GM19372 (cell line): ENCODE measurements at regions not wholly inside any gene's neighbourhood (a gene's known extent, or its start where the extent isn't known, plus 50 kb on each side); places are given as distances from the start of the nearest gene placed in this dataset.

Source experiments
- ATAC-seq: cut with Tn5 transposase; IDR thresholded peaks from one replicate; pipeline ENCODE4 v1.9.1; 2021; ENCODE audit warnings: mild to moderate bottlenecking, low read depth, moderate library complexity; ENCODE audit not compliant: unreplicated experiment

DNA sequence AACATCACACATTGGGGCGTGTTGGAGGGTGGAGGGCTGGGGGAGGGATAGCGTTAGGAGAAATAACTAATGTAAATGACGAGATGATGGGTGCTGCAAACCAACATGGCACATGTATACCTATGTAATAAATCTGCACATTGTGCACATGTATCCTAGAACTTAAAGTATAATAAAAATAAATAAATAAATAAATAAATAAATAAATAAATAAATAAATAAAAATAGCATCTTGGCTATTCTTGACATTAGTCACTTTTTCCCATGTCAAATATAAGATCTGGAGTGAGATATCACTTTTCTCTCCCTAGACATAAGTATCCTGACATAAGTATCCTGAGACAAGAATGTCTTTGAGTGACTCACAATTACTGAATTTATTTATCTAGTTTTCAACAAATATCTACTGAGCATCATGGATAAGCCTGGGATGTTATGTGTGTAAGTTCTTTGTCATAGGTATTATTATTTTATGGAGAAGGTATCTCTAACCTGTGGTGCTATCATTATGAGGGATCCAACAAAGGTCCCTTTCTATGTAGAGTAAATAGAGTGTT is 691.3 kb downstream of the SORCS1 start:
- ATAC-seq = no peak

DNA sequence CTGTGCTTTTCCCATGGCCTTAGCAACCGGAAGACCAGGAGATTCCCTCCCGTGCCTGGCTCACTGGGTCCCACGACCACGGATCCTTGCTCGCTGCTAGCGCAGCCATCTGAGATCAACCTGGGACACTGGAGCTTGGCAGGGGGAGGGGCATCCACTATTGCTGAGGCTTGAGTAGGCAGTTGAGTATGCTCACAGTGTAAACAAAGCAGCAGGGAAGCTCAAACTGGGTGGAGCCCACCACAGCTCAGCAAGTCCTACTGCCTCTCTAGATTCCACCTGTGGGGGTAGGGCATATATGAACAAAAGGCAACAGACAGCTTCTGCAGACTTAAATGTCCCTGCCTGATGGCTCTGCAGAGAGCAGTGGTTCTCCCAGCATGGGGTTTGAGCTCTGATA is 697.0 kb downstream of the SORCS1 start:
- no peak for ATAC-seq

DNA sequence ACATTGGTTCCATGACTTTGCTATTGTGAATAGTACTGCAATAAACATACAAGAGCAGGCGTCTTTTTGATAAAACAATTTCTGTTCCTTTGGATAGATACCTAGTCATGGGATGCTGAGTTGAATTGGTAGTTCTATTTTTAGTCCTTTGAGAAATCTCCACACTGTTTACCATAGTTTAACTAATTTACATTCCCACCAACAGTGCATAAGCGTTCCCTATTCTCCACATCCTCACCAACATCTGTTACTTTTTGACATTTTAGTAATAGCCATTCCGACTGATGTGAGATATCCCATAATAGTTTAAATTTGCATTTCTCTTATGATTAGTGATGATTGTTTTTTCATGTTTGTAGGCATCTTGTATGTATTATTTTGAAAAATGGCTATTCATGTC is 707.0 kb downstream of the SORCS1 start:
- ATAC-seq = no peak

DNA sequence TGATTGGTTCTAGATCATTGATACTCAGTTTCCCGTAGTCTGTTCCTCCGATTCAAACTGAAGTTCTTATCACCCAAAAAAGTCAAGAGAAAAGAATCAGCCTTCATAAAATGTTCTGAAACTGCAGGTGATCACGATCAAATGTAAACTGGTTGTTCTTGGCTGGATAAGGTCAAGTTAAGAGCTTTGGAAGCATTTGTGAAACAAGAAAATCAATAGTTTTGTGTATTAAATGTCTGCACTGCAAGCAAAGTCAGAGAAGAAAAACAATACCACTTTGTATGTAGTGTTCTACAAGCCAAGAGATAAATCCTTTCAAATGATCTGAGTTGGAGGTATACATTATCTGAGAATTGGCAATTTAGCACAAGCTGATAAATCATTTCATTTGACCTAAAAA is 710.3 kb downstream of the SORCS1 start:
- ATAC-seq = no peak

DNA sequence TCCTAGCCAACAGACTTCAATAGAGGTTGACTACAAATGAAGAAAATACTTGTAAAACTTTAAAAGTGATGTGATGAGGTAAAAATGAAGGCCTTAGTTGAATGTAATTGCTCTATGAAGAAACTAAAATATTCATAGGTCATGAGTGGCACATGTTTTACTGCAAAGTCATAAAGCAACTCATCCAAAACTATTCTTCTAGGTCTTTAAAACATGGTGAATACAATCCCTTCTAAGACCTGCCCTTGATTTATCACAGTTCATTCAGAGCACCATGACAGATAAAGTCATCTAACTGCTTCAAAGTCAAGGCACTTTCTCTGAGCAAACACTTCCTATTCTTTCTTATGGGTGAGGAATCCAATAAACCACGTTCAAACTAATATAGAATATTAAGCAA is 713.5 kb downstream of the SORCS1 start:
- no peak for ATAC-seq

DNA sequence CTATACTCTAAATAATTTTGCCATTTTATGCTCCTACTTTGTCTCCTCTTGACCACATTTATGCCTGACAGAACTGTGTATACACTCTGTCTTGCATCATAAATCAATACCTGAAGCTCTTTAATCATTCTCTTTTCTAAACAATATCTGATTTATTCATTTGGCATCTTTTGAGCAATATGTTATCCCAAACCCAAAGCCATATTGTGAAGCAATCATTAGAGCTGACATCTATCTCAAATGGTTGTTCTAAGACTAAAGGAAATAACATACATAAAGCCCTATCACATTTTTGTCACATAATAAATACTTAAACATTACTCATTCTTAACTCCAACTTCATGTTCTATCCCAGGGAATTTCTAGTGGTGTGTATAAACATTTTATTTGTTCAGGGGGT is 717.6 kb downstream of the SORCS1 start:
- ATAC-seq = no peak

DNA sequence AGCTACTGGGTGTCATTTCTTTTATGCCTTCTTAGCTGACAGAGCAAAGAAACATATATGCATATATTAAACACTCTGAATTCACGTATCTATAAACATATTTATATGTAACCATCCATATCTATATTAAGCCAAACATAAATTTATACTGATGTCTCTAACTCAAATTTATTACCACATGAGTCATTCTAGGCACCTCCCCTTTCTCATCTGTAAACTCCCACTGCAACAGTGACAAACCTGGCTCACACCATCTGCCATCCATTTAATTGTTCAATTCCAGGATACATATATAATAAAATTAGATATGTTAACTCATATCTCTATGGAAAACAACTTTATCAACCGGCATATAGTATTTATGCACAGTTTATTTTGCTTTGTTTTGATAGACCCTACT is 722.3 kb downstream of the SORCS1 start:
- no peak for ATAC-seq

DNA sequence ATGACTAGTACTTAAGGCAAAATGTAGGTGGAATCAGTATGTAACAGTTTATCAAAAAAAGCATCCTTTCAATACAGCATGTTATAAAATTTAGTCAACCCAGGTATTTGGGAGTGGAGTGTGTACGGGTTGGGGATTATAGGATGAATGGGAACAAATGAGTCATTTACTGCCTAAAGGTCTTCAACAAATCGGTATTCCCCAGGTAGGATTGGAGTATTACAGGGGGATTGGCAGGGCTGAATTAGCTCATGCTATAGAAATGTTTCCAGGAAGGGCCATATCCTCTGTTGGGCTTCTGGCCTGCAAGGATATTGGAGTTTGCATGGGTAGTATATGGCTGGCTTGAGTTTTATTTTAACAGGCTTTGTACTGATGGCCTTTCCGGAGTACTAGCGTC is 723.7 kb downstream of the SORCS1 start:
- no peak for ATAC-seq

DNA sequence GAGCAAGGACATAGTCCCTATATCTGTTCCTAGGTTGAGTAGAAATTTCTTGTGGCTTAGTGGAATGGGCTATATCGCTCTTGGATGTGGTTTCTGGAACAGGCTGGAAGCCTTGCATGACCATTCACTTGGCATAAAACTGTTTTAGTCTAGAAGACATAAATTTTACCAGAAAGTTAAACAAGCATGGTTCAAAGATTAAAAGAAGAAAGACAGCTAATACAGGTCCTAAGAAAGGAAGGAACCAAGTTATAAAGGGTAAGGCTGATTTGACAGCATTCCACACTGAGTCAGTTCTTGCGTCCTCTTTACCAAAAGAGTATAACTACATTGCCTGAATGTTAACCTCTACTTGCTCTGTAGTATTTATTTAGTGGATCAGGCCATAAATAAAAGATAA is 724.2 kb downstream of the SORCS1 start:
- no peak for ATAC-seq

DNA sequence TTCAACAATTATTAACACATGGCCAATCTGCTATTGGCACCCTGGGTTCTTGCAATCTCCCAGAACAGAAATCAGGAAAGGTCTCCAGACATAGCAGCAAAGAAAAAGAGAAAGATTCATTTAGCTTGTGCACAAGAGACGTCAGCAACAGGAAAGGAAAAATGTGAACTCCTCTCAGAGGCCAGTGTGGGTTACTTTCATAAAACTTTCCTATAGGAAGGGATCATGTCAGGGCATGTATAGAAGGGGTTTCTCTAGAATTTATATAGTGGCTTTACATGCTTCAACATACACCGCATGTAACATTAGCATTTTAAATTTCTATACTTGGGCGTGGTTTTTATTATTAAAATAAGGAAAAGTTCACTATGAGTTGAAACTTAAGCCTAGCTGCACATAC is 725.1 kb downstream of the SORCS1 start:
- no peak for ATAC-seq

DNA sequence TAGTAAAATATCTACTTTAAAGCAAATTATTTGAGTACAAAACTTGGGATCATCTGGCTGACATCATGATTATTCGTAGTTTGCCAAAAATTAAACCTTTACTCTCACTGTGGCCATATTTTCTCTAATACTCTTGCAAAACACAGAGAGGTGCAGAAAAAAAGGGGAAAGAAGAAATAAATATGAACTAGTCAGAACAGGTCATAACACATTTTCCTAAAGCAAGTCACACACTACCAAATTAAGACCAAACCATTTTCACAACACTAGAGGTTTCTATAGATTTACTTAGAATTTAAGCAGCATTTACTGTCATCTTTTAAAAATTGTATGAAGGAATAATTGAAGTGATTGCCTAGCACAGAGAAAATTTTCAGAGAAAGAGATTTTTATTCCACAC is 726.1 kb downstream of the SORCS1 start:
- ATAC-seq = no peak

DNA sequence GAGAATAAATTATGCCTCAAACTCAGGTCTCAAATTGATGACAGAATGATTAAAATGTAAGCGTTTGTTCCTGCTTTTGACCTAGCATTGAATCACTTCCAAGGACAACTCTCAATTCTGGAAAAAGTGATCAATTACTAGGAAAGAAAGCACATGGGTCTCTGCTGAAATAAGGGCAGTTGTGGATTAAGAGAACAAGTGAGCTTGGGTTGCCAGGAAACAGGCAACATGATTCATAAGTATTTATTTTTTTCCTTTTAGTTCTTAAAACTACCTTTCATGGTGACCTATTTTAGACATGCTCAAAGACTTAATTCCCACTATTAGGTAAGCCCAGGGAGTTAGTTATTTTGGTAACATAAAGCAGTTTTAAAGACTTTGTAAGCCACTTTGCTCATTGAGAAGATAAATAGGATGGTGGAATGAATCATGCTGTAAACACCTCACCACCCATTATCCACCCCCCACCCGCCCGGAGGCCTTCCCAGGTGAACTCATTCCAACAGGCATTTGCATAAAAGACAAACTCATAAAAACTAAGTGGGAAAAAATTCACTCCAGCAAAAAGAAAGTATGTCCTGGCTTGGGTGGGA is 728.3 kb downstream of the SORCS1 start:
- no peak for ATAC-seq

DNA sequence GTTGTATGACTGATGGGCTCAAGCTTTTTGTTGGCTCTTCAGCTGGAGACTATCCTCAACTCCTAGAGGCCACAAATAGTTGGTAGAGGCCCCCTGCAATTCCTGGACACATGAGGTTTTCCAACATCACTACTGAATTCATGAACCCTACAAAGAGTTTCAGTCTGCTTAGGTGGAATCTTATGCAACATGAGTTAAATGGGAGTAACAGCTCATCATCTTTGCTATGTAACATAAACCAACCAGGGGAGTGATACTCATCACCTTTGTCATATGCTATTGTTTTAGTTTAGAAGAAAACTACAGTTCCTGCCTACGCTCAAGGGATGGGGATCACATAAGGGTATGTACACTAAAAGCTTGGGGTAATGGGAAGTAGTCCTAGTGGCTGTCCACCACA is 729.4 kb downstream of the SORCS1 start:
- no peak for ATAC-seq

DNA sequence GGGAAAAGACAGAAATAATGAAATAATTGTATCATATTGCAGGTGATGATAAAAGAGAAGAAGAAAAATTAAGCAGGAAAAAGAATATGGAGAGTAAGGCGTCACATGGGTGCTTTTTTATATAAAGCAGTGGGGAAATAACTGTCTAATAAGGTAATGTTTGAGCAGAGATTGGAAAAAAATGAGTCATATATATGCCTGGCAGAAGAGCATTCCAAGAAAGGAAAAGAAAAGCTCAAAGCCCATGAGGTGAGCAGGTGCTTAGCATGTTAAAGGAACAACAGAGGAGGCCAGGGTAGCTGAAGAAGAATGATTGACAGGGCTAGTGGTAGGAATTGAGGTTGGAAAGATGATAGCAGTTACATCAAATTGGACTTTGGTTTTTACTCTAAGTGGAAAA is 739.5 kb downstream of the SORCS1 start:
- ATAC-seq = no peak

DNA sequence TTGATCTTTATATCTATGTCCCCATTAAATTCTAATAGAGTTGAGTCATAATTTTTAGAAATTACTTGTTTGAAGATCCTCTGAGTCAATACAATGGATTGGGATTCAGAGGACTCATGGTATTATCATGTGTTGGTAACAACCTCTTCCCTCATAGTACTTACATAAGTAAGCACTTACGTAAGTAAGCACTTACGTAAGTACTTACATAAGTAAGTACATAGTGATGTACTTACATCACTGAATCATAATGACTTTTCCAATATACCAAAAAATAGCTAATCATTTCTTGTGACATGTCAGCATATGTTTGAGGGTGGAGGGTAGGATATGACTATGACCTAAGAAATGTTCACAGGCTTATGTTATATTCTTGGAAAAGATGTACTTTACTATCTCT is 740.5 kb downstream of the SORCS1 start:
- ATAC-seq = no peak

DNA sequence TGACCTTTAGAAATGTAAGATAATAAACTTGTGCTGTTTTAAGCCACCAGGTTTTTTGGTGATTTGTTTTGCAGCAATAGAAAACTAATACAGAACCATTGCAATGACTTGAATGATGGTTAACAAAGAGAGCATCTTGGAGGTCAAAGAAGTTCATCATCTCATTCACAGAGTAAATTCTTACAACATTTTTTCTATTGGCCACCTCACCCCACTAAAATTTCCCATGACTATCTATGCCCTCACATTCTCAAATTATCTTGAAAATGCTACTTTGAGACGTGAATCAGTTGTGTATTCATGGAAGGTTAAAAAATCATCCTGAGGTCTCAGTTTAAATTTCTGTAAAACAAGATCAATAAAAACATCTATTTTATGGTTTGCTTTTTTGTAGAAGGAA is 754.2 kb downstream of the SORCS1 start:
- ATAC-seq = no peak

DNA sequence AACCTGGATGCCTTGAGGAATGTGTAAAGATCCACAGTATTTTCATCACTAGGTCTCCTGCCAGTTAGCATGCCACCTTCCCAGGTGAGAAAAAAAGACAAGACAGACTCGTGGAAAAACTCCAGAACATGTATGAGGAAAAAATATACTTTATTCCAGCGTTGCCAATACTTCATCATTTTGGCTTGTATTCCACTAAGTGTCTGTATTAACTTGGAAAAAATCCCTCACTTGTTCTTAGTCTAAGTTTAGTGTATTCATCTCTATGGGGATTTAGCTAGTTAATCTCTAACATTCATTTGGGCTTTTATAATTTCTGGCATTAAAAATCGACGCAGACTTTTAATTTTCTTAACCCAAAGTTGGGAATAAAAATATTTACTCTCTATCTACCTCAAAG is 759.4 kb downstream of the SORCS1 start:
- no peak for ATAC-seq

DNA sequence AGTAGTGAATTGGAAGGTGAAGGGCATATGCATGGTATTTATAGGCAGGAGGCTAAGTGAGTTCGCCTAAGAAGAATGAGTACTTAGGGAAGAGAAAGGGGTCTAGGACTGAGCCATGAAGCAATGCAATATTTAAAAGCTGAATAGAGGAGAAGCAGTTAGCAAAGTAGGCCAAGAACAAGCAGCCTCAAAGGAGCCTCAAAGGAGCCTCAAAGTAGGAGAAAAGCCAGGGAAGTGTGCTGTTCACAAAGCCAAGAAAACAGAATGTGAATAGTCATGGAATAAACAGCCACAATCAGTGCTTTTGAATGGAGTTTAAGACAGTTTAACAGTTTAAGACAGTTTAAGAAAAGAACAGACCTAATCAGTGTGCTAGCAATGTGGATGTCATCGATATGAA is 762.0 kb downstream of the SORCS1 start:
- no peak for ATAC-seq

DNA sequence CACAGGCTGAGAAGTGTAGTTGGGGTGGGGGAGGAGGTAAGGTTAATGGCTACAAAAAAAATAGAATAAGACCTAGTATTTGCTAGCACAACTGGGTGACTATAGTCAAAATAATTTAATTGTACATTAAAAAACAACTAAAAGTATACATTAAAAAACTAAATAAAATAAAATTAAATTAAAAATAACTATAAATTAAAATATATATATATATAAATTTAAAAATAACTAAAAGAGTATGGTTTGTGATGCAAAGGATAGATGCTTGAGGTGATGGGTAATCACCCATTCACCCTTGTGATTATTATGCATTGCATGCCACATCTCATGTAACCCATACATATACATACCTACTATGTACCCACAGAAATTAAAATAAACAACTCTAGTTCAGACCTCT is 762.5 kb downstream of the SORCS1 start:
- no peak for ATAC-seq

DNA sequence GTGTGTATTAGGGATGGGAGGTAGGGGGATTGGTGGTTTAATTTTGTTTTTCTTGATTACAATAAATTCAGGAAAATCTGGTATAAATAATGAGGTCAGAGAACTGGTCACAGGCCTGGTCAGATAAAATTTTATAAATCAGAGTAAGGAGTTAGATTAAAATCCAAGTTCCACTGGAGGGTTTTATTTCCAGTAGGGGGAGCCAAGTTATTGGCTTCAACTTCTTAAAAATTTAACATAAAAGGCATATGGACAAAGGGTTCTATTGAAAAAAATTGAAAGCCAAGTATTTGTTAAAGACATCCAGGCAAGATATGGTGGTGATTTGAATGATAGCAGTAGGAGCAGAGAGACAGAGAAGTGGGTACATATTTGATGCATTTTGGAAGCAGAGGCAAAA is 763.3 kb downstream of the SORCS1 start:
- no peak for ATAC-seq

DNA sequence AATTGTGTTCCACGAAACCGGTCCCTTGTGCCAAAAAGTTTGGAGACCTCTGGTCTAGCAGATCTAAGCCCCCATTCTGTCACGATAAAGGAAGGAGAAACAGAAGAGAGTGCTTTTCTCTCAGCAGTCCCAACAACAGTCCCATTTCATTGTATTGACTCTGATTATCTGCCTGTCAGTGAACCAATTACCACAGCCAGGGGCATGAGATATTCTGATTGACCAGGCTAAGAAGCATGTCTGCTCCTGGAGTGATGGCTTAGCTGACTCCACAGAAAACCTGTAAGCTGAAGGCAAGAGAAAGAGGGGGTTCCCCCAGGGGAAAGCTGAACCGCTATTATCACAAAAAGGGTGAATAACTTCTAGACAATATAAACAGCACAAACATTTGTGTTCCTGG is 765.4 kb downstream of the SORCS1 start:
- no peak for ATAC-seq

DNA sequence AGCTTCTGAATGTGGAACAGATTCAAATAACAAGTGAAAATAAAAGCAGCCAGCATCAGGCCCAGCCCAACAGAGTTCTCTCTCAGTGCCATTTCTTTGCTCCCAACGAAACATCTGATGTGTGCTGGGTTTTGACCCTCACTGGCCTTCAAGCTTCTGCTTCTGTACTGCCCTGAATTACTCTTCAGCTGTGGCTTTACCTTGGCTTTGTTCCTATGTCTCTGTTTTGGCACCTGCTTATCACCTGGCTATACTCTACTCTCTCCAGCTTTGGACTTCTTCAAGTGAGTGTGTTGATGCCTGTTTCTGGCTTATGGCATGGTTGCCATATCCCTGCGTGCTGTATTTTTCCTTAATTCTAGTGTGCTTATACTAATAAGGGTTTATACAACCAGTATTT is 768.3 kb downstream of the SORCS1 start:
- no peak for ATAC-seq
